IMR-90 (cell line): ENCODE measurements at regions not wholly inside any gene's neighbourhood (a gene's known extent, or its start where the extent isn't known, plus 50 kb on each side); places are given as distances from the start of the nearest gene placed in this dataset.

ENCODE experiments used
- ATAC-seq: fragments of 200-7000 bp; cut with Tn5 transposase; 2 replicates; pipeline ENCODE4 v1.9.1; 2020; ENCODE audit warnings: low read depth, mild to moderate bottlenecking, moderate library complexity
- BruUV-seq: library from RNA; stranded (reverse); fragments of 400-500 nt; replicated peaks from 2 replicates; lab custom pipeline; 2021; lab: Mats Ljungman, UMichigan
- CTCF ChIA-PET: fragments of 300-600 bp; formaldehyde crosslinking; extraction: SDS; loops from one replicate; lab custom pipeline; 2021; ENCODE audit warnings: antibody characterized with exemption; lab: Yijun Ruan, JAX
- POLR2A ChIA-PET: fragments of 300-600 bp; sonication (Branson Sonifier 250); formaldehyde crosslinking; loops from one replicate; lab custom pipeline; 2022; ENCODE audit warnings: antibody characterized with exemption; ENCODE audit not compliant: unreplicated experiment; lab: Charles Lee
- DNase-seq: peaks from one replicate; pipeline ENCODE4 v3.0.0; 2013
- H2AFZ ChIP-seq: replicated peaks from 2 replicates; pipeline ENCODE3; 2013; ENCODE audit warnings: low read length, mild to moderate bottlenecking; ENCODE audit not compliant: poor library complexity
- H2AK5ac ChIP-seq: 2 replicates; pipeline ENCODE4 v1.6.1; 2013; ENCODE audit warnings: low read depth, low read length, inconsistent platforms
- H2AK9ac ChIP-seq: replicated peaks from 2 replicates; pipeline ENCODE3; 2013; ENCODE audit warnings: mild to moderate bottlenecking, low read depth, low read length, moderate library complexity; ENCODE audit not compliant: poor library complexity
- H2BK120ac ChIP-seq: 2 replicates; pipeline ENCODE4 v1.6.1; 2013; ENCODE audit warnings: low read depth, low read length, inconsistent platforms
- H2BK15ac ChIP-seq: 3 replicates; pipeline ENCODE4 v1.6.1; 2013; ENCODE audit warnings: low read depth, low read length, inconsistent platforms
- H2BK20ac ChIP-seq: 2 replicates; pipeline ENCODE4 v1.6.1; 2013; ENCODE audit warnings: low read depth, mild to moderate bottlenecking, inconsistent platforms, low read length, moderate library complexity
- H2BK5ac ChIP-seq: 2 replicates; pipeline ENCODE4 v1.6.1; 2013; ENCODE audit warnings: mild to moderate bottlenecking, low read depth, low read length, inconsistent platforms; ENCODE audit not compliant: poor library complexity, severe bottlenecking
- H3K14ac ChIP-seq: replicated peaks from 2 replicates; pipeline ENCODE4 v1.6.1; 2013; ENCODE audit warnings: low read depth, low read length, inconsistent platforms
- H3K18ac ChIP-seq: 2 replicates; pipeline ENCODE4 v1.6.1; 2013; ENCODE audit warnings: low read depth, low read length, control low read depth
- H3K23ac ChIP-seq: 2 replicates; pipeline ENCODE4 v1.6.1; 2013; ENCODE audit warnings: low read depth, low read length, inconsistent platforms
- H3K27ac ChIP-seq: 2 replicates; pipeline ENCODE4 v1.5.1; 2013; ENCODE audit warnings: mild to moderate bottlenecking, control low read depth, low read length; ENCODE audit not compliant: insufficient read depth
- H3K27me3 ChIP-seq: 2 replicates; pipeline ENCODE4 v1.6.1; 2013; ENCODE audit warnings: low read length; ENCODE audit not compliant: control insufficient read depth, insufficient read depth
- H3K36me3 ChIP-seq: 2 replicates; pipeline ENCODE4 v1.6.1; 2013; ENCODE audit warnings: low read length, mixed read lengths; ENCODE audit not compliant: control insufficient read depth, insufficient read depth
- H3K4ac ChIP-seq: 2 replicates; pipeline ENCODE4 v1.6.1; 2013; ENCODE audit warnings: low read depth, low read length, inconsistent platforms
- H3K4me1 ChIP-seq: 2 replicates; pipeline ENCODE4 v1.6.1; 2013; ENCODE audit warnings: low read length, mixed read lengths; ENCODE audit not compliant: control insufficient read depth, insufficient read depth
- H3K4me2 ChIP-seq: 2 replicates; pipeline ENCODE4 v1.6.1; 2013; ENCODE audit warnings: low read depth, mild to moderate bottlenecking, control low read depth, low read length, moderate library complexity
- H3K4me3 ChIP-seq: 2 replicates; pipeline ENCODE4 v1.5.1; 2013; ENCODE audit warnings: low read depth, mild to moderate bottlenecking, control low read depth, low read length, moderate library complexity; ENCODE audit not compliant: insufficient read depth
- H3K56ac ChIP-seq: 2 replicates; pipeline ENCODE4 v1.6.1; 2013; ENCODE audit warnings: low read length, inconsistent platforms; ENCODE audit not compliant: insufficient read depth; ENCODE audit errors: extremely low read depth
- H3K79me1 ChIP-seq, 2 experiments: 2 replicates each; pipeline ENCODE4 v1.6.1; 2013; ENCODE audit warnings: low read length in 2 of 2, inconsistent platforms in 1 of 2, low read depth in 1 of 2
- H3K9ac ChIP-seq: 2 replicates; pipeline ENCODE4 v1.6.1; 2013; ENCODE audit warnings: low read depth, low read length, control low read depth
- H3K9me1 ChIP-seq: 2 replicates; pipeline ENCODE4 v1.6.1; 2013; ENCODE audit warnings: low read length, inconsistent platforms; ENCODE audit not compliant: insufficient read depth
- H3K9me3 ChIP-seq: 2 replicates; pipeline ENCODE4 v1.6.1; 2013; ENCODE audit warnings: low read length; ENCODE audit not compliant: control insufficient read depth, insufficient read depth
- H4K20me1 ChIP-seq: 2 replicates; pipeline ENCODE4 v1.6.1; 2013; ENCODE audit warnings: low read length, inconsistent platforms; ENCODE audit not compliant: insufficient read depth
- H4K5ac ChIP-seq: 2 replicates; pipeline ENCODE4 v1.6.1; 2013; ENCODE audit warnings: mild to moderate bottlenecking, low read depth, low read length, control low read depth
- H4K8ac ChIP-seq, 2 experiments: 2 replicates each; pipeline ENCODE4 v1.6.1; 2013; ENCODE audit warnings: low read depth in 2 of 2, low read length in 2 of 2, control low read depth in 1 of 2, inconsistent platforms in 1 of 2
- H4K91ac ChIP-seq: 2 replicates; pipeline ENCODE4 v1.6.1; 2013; ENCODE audit warnings: low read depth, low read length, inconsistent platforms; ENCODE audit not compliant: insufficient read depth
- BHLHE40 ChIP-seq: fragments of 150-350 bp; IDR thresholded peaks from 2 replicates; pipeline ENCODE4 v1.6.1; 2016; ENCODE audit warnings: mild to moderate bottlenecking, low read depth, low read length
- CEBPB ChIP-seq: IDR thresholded peaks from 2 replicates; pipeline ENCODE4 v1.6.1; 2012; ENCODE audit warnings: low read depth, low read length, improper control_type of control experiment
- CHD1 ChIP-seq: IDR thresholded peaks from 2 replicates; pipeline ENCODE4 v1.6.1; 2012; ENCODE audit warnings: low read depth, low read length, improper control_type of control experiment
- FOS ChIP-seq: fragments of 150-350 bp; IDR thresholded peaks from 2 replicates; pipeline ENCODE4 v1.6.1; 2016; ENCODE audit warnings: low read depth, low read length
- MAFK ChIP-seq: IDR thresholded peaks from 2 replicates; pipeline ENCODE4 v1.6.1; 2012; ENCODE audit warnings: low read depth, low read length, improper control_type of control experiment
- MAZ ChIP-seq: IDR thresholded peaks from 2 replicates; pipeline ENCODE4 v1.6.1; 2012; ENCODE audit warnings: low read depth, mild to moderate bottlenecking, low read length, improper control_type of control experiment, moderate library complexity, borderline replicate concordance
- MXI1 ChIP-seq: IDR thresholded peaks from 2 replicates; pipeline ENCODE4 v1.6.1; 2012; ENCODE audit warnings: low read depth, mild to moderate bottlenecking, low read length, moderate library complexity, borderline replicate concordance
- NFE2L2 ChIP-seq: fragments of 150-350 bp; IDR thresholded peaks from 2 replicates; pipeline ENCODE4 v1.6.1; 2016; ENCODE audit warnings: low read depth, mild to moderate bottlenecking, low read length
- POLR2A ChIP-seq: IDR thresholded peaks from 2 replicates; pipeline ENCODE4 v1.6.1; 2012; ENCODE audit warnings: mild to moderate bottlenecking, low read depth, low read length
- RAD21 ChIP-seq: IDR thresholded peaks from 2 replicates; pipeline ENCODE4 v1.6.1; 2012; ENCODE audit warnings: low read length, improper control_type of control experiment
- RCOR1 ChIP-seq: IDR thresholded peaks from 2 replicates; pipeline ENCODE4 v1.6.1; 2012; ENCODE audit warnings: mild to moderate bottlenecking, low read length, improper control_type of control experiment; ENCODE audit not compliant: insufficient replicate concordance
- RFX5 ChIP-seq: IDR thresholded peaks from 2 replicates; pipeline ENCODE4 v1.8.0; 2012; ENCODE audit warnings: low read depth, mild to moderate bottlenecking, low read length, moderate library complexity
- SMC3 ChIP-seq: fragments of 150-350 bp; IDR thresholded peaks from 2 replicates; pipeline ENCODE4 v1.6.1; 2016; ENCODE audit warnings: low read depth, mild to moderate bottlenecking, antibody characterized with exemption, low read length, moderate library complexity
- WGBS, 2 experiments: methylation state at CpG; one replicate each; pipeline versions ENCODE4 v1.1.5 to v1.1.7; 2013; ENCODE audit warnings: missing lambda C conversion rate in 2 of 2; ENCODE audit not compliant: insufficient read length in 1 of 2; ENCODE audit errors: extremely low coverage in 2 of 2; 5-methylcytosine and 5-hydroxymethylcytosine counted together
- dilution Hi-C: fragments of 300-500 bp; cut with HindIII; formaldehyde crosslinking; loops from one replicate; pipeline ENCODE4 v1.14.3; 2018; ENCODE audit warnings: low sequenced_read_pairs; ENCODE audit not compliant: unreplicated experiment
- in situ Hi-C: fragments of 300-500 bp; cut with MboI; formaldehyde crosslinking; loops from 3 replicates; pipeline ENCODE4 v1.14.3; 2019; ENCODE audit warnings: low sequenced_read_pairs, inconsistent platforms, mixed read lengths
- intact Hi-C: fragments of 100-400 bp; cut with micrococcal nuclease; formaldehyde crosslinking; loops from 2 replicates; pipeline ENCODE4 v1.10.0; 2022
- TF ChIP-seq, protein P1 (sequence below): conservative IDR thresholded peaks from 2 replicates; pipeline ENCODE4 v1.5.1; 2012; ENCODE audit warnings: mild to moderate bottlenecking, low read depth, low read length, improper control_type of control experiment
- TF ChIP-seq, protein P2 (sequence below): fragments of 150-350 bp; IDR thresholded peaks from 2 replicates; pipeline ENCODE4 v1.6.1; 2016; ENCODE audit warnings: low read depth, mild to moderate bottlenecking, low read length, moderate library complexity, borderline replicate concordance
- TF ChIP-seq, protein P3 (sequence below): fragments of 150-350 bp; IDR thresholded peaks from 2 replicates; pipeline ENCODE4 v1.6.1; 2017; ENCODE audit warnings: mild to moderate bottlenecking, antibody characterized with exemption, low read length, low read depth

DNA sequence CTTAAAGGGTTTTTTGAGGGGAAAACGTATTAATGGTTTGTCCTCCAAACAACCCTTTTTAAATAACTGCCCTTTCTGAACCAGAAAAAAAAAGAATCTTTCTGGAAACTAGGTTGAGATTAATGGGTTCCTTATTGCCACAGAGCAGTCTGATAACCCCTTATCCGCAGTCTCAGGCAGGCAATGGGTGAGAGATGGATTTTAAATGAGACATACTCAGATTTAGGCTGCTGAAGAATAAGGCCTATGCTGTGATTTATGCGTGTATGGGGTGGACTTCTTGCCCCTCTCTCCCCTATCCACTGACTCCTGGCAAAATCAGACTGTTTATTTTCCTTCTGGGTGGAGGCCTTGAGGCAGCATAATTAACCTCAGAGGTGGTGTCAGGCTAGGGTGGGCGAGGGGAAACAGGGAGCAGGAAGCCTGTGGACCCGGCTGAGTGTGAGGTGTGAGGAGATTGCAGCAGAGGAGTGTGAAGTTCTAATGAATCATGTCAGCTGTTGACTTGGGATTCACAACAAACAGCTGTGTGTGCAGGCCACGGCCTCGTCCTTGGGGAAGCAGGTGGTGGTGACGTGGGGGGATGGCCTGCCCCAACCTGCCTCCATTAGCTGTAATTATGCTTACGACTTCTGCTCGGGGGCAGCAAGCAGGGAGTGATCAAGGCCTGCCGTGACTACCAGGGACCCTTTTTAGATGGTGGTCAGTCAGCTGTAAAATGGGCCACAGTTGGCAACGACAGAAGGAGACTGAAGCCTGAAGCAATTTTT, 196.4 kb downstream of the SEMA6A start:
- no peak overlapping the region for H3K56ac ChIP-seq
- no peak overlapping the region for H3K4ac ChIP-seq
- CTCF ChIA-PET, result no interaction called here
- POLR2A ChIA-PET, result no interaction called here
- no peak overlapping the region for H2BK20ac ChIP-seq
- intact Hi-C loops, result no loop called here
- H2AFZ ChIP-seq, result no peak overlapping the region
- no peak overlapping the region for H4K5ac ChIP-seq
- H3K4me2 ChIP-seq, result no peak overlapping the region
- H2BK15ac ChIP-seq, result no peak overlapping the region
- no peak for DNase-seq
- H3K36me3 ChIP-seq, result no peaks in the 10 kb centered on the region
- no peaks in the 10 kb centered on the region for H3K4me1 ChIP-seq
- no peak overlapping the region for H2BK5ac ChIP-seq
- H2BK120ac ChIP-seq, result no peak overlapping the region
- H3K14ac ChIP-seq, result no peak overlapping the region
- dilution Hi-C loops, result no loop called here
- 44% methylated on average over 2 of the region's 12 CpGs; no CpG with 5 or more reads in 1 of the 2 experiments for WGBS, 2 experiments
- H3K27me3 ChIP-seq, result no peaks in the 10 kb centered on the region
- no peaks in the 10 kb centered on the region for H3K79me1 ChIP-seq
- H4K20me1 ChIP-seq, result no peaks in the 10 kb centered on the region
- no peak overlapping the region for H2AK5ac ChIP-seq
- no peak for ATAC-seq
- TF ChIP-seq, protein P1, sequence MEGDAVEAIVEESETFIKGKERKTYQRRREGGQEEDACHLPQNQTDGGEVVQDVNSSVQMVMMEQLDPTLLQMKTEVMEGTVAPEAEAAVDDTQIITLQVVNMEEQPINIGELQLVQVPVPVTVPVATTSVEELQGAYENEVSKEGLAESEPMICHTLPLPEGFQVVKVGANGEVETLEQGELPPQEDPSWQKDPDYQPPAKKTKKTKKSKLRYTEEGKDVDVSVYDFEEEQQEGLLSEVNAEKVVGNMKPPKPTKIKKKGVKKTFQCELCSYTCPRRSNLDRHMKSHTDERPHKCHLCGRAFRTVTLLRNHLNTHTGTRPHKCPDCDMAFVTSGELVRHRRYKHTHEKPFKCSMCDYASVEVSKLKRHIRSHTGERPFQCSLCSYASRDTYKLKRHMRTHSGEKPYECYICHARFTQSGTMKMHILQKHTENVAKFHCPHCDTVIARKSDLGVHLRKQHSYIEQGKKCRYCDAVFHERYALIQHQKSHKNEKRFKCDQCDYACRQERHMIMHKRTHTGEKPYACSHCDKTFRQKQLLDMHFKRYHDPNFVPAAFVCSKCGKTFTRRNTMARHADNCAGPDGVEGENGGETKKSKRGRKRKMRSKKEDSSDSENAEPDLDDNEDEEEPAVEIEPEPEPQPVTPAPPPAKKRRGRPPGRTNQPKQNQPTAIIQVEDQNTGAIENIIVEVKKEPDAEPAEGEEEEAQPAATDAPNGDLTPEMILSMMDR, result no peak
- TF ChIP-seq, protein P2, sequence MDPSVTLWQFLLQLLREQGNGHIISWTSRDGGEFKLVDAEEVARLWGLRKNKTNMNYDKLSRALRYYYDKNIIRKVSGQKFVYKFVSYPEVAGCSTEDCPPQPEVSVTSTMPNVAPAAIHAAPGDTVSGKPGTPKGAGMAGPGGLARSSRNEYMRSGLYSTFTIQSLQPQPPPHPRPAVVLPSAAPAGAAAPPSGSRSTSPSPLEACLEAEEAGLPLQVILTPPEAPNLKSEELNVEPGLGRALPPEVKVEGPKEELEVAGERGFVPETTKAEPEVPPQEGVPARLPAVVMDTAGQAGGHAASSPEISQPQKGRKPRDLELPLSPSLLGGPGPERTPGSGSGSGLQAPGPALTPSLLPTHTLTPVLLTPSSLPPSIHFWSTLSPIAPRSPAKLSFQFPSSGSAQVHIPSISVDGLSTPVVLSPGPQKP, result no peak
- TF ChIP-seq RCOR1 (no peak), NFE2L2 (no peak), MAFK (no peak), BHLHE40 (no peak), RAD21 (no peak), SMC3 (no peak), MXI1 (no peak), FOS (no peak), CEBPB (no peak), RFX5 (no peak), CHD1 (no peak), POLR2A (no peak), MAZ (no peak)
- TF ChIP-seq, protein P3, sequence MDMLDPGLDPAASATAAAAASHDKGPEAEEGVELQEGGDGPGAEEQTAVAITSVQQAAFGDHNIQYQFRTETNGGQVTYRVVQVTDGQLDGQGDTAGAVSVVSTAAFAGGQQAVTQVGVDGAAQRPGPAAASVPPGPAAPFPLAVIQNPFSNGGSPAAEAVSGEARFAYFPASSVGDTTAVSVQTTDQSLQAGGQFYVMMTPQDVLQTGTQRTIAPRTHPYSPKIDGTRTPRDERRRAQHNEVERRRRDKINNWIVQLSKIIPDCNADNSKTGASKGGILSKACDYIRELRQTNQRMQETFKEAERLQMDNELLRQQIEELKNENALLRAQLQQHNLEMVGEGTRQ, result no peak
- no peak overlapping the region for H3K23ac ChIP-seq
- no peak overlapping the region for H3K4me3 ChIP-seq
- in situ Hi-C loops, result no loop called here
- BruUV-seq, result no TSS peak
- no peak overlapping the region for H4K91ac ChIP-seq
- H3K9me1 ChIP-seq, result no peaks in the 10 kb centered on the region
- H3K18ac ChIP-seq, result no peak overlapping the region
- no peak overlapping the region for H3K9ac ChIP-seq
- no peaks in the 10 kb centered on the region for H3K9me3 ChIP-seq
- H2AK9ac ChIP-seq, result no peak overlapping the region
- H3K27ac ChIP-seq, result no peak overlapping the region
- no peak overlapping the region for H4K8ac ChIP-seq
